RCC 7860 (cell line): ENCODE measurements at regions not wholly inside any gene's neighbourhood (a gene's known extent, or its start where the extent isn't known, plus 50 kb on each side); places are given as distances from the start of the nearest gene placed in this dataset.

Source experiments
- DNase-seq: peaks from one replicate; pipeline ENCODE4 v3.0.0-alpha.2; 2015; ENCODE audit warnings: low spot score
- FAIRE-seq: peaks from 2 replicates; lab custom pipeline; 2012; peaks lifted over from hg19 to GRCh38; lab: Jason Lieb, UNC

- peak; percentile 18 for FAIRE-seq
- no peak for DNase-seq
These were observed 53.0 kb upstream of the KITLG start for GRCh38 chr12:88633312-88633711.

GRCh38 chr12:88630561-88630960, 50.3 kb upstream of the KITLG start:
- no peak for FAIRE-seq
- DNase-seq: no peak
